Activated CD8-positive, alpha-beta memory T cell treated with anti-CD3 and anti-CD28 coated beads for 1 hour (primary cell): ENCODE measurements at regions not wholly inside any gene's neighbourhood (a gene's known extent, or its start where the extent isn't known, plus 50 kb on each side); places are given as distances from the start of the nearest gene placed in this dataset.
"Not testable (repeated sequence)": the region's sequence is repeated elsewhere in the genome, so short reads cannot be mapped to it uniquely, and the experiment has no call there.

Experiments used
- DNase-seq, 2 donors: peaks; one replicate each; pipeline ENCODE4 v3.0.0-alpha.2; 2020; ENCODE audit warnings: low read depth in 1 of 2; ENCODE audit errors: extremely low read depth in 1 of 2

DNA sequence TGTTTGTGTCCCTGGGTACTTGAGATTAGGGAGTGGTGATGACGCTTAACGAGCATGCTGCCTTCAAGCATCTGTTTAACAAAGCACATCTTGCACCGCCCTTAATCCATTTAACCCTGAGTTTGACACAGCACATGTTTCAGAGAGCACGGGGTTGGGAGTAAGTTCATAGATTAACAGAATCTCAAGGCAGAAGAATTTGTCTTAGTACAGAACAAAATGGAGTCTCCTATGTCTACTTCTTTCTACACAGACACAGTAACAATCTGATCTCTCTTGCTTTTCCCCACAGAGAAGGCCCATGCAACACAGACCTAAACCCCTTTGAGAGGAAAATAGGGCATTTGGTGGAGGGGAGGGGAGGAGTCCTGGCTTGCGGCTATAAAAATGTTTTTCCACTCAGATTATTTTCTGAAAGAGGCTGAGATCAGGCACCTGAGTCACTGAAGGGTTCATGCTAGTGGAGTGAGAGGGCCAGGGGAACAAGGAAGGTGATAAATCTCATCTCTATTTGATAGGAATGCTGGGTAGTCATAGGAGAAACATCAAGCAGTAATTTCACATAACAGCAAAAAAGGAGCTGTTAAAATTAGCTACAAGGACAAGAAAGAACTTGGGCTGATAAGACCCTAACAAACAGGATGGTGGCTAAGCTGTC, 136.9 kb downstream of the OR2B2 start:
- DNase-seq = not testable (repeated sequence)

DNA sequence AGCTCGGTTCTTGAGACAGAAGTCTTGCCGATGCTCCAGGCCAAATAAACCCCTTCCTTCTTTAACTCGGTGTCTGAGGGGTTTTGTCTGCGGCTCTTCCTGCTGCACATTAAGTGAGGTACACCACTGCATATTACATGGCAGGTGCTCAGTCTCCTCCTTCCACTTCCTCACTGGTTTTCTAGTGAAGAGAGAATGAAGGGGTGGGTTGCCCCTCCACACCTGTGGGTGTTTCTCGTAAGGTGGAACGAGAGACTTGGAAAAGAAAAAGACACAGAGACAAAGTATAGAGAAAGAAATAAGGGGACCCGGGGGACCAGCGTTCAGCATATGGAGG, 138.0 kb downstream of the OR2B2 start:
- not testable (repeated sequence) for DNase-seq

DNA sequence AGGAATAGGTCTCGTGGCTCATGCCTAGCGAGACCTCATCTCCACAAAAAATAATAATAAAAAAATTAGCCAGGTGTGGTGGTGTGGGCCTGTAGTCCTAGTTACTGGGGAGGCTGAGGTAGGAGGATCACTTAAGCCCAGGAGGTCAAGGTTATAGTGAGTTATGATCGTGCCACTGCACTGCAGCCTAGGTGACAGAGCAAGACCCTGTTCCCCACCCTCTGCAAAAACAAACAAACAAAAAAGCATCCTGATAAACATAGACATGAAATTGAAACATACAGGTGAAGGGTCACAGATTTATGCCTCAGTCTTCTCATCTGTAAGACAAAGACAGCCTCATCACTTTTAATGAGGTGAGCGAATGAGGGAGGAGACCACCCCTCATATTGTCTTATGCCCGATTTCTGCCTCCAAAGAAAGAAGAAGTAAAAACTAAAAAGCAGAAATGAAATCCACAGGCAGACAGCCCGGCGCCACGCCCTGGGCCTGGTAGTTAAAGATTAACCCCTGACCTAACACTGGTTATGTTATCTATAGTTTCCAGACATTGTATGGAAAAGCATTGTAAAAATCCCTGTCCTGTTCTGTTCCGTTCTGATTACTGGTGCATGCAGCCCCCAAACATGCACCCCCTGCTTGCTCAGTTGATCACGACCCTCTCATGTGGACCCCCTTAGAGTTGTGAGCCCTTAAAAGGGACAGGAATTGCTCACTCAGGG, 138.5 kb downstream of the OR2B2 start:
- not testable (repeated sequence) for DNase-seq

GRCh38 chr6:27772261-27773001, 139.8 kb downstream of the OR2B2 start:
- peak in 1 of 2 donors; percentile 77 for DNase-seq

- DNase-seq = no peak
Measured at GRCh38 chr6:27771235-27771634, 141.0 kb downstream of the OR2B2 start.

- DNase-seq = no peak
Measured at GRCh38 chr6:27770724-27771123, 141.5 kb downstream of the OR2B2 start.

- DNase-seq = no peak
Measured at GRCh38 chr6:27768556-27768955, 143.6 kb downstream of the OR2B2 start.

DNA sequence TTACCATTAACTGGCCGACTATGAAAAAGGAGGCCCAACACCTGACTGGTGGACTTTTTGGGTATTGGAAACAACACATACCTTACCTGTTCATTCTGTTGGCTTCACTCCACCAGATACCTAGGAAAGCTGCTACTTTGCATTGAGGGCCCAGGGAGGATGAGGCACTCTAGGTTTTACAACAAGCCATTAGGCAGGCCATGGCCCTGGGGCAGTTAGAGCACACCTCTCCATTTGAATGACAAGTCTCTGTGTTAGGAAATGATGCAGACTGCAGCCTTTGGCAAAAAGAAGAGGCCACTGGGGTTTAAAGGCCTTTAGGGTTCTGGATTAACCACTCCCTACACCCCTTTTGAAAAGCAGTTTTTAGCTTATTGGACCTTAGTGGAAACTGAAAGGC, 144.3 kb downstream of the OR2B2 start:
- DNase-seq = no peak

DNA sequence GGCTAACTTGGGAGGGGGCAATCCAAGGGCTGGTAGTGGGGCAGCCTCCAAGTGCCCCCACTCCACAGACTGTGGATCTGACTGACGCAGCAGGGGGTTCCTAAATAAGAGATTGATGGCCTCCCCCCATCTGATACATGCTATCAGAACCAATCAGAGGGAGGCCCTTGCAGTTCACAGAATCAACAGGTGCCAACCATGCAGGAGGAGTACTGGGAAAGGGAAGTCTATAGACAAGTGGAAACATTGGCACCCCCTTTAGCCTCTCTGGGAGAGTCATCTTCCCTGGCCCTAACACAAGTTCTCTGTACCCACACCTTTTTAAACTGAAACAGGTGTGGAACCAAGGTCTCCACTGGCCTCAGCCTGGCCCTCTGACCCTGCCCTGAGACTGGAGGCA, 145.8 kb downstream of the OR2B2 start:
- no peak for DNase-seq

- no peak for DNase-seq
Measured at GRCh38 chr6:27765028-27765590, 147.1 kb downstream of the OR2B2 start.

DNA sequence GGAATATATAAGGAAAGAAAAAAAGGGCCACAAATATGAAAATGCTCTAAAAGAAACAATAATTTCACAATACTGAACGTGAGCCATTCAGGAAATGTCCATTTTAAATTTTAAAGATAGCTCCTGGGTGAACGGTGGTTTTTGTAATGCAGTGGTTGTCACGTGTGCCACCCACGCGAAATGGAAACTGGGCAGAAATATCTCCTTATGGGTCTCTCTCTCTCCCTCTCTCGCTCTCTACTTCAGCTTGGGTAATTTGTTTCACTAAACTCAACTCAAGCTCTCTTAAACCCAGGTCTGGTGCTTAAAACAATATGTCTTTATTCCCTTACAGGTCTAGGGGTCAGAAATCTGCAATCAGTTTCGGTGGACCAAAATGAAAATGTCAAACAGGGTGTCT, 150.8 kb downstream of the OR2B2 start:
- DNase-seq = no peak

DNA sequence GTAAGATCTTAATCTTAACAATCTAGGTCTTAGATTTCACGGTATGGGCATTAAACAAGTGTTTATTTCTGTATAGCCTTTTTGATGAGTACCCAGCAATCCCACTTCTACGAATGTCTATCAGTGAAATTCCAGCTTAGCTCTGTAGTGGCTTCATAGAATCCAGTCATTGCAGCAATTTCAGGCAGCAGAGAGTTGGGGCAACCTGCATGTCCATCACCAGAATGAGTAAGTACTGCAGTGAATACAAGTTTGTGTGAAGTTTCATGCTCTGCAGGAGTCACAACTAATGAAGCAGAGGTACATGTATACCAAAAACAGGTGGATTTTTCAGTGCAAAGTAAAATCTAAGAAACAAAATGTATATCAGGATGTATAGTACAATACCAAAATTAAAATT, 151.7 kb downstream of the OR2B2 start:
- DNase-seq = no peak

- DNase-seq = no peak
Measured at GRCh38 chr6:27759930-27760329, 152.3 kb downstream of the OR2B2 start.

GRCh38 chr6:27758491-27758890, 153.7 kb downstream of the OR2B2 start:
- DNase-seq = no peak

- peak in 1 of 2 donors; percentile 29 for DNase-seq
Measured at GRCh38 chr6:27757307-27757706, 154.9 kb downstream of the OR2B2 start.

GRCh38 chr6:27755768-27756167, 156.4 kb downstream of the OR2B2 start:
- DNase-seq = no peak

DNA sequence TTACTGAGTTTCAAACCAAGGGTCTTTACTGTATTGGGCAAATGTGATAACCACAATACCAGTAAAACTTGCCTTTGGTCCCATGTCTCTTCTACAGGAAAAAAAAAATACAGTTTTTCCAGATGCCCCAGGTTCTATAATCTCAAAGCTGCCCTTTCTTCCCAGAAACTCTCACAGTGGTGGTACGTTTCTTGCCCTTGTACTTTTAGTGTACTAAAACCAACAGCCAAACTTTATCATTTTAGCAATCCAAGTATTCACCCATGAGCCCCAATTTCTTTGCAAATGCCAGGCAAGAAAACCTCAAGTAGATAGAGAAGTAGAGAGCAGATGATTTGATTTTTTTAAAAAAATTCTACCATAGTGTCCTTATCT, 157.8 kb downstream of the OR2B2 start:
- no peak for DNase-seq

DNA sequence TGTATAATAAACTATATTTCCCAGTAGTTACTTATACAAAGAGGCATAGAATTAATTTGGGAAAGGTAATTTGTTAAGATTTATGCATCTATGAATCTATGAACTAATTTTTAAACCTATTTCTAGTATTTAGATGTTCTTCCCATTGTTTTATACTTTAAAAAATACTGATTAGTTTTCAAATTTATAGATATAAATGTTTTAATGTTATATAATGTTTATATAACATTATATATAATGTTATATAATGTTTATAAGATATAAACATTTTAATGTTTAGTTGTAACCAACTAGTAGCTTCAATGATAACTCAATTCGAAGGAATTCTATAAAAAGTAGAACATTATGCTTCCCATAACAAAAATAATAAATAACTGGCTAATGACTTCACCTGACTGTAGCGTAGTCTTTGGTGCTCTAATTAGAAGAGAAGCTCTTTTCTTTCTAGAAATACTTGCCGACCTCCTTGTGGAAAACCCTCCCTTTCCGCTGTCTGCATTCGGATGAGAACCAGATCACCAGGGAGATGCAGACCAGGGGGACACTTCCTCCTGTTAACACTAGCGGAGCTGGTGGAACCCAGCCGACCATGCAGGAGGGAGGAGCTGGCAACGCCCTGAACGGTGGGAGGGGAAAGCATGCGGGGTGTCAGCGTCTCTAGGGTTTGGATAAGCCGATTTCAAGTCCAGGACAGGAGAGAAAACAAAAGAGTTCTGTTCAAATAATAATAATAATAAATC, 158.4 kb downstream of the OR2B2 start:
- DNase-seq = peak in 1 of 2 donors; percentile 28

DNA sequence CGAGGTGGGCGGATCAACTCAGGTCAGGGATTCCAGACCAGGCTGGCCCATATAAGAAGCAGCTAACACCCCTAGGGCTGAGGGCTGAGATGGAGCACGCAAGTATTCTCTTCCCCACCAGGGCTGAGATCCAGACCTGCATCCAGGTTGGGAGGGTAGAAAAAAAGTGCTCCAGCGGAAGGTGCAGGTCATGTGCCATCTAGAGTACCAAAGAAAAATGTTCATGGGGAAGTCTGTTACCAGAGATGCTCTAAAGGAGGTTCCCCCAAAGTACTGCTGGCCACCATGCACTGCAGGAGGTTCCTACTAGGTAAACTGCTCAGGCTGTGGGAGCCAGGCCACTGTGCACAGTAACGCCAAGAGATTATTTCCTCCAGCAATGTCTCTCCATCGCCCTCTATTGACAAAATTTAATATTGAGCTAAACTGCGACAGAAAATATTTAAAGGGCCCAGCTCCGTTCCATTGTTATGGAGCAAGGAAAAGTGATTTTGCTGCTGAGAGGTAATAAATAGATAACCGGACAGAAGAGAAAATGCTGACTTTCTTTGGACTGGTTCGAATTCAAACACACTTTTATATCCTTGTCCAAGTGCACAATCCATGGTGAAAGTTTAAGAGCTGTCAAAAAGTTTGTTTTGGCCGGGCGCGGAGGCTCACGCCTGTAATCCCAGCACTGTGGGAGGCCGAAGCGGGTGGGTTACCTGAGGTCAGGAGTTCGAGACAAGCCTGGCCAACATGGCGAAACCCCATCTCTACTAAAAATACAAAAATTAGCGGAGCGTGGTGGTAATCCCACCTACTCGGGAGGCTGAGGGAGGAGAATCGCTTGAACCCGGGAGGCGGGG, 159.9 kb downstream of the OR2B2 start:
- DNase-seq = peak in 1 of 2 donors; percentile 13

DNA sequence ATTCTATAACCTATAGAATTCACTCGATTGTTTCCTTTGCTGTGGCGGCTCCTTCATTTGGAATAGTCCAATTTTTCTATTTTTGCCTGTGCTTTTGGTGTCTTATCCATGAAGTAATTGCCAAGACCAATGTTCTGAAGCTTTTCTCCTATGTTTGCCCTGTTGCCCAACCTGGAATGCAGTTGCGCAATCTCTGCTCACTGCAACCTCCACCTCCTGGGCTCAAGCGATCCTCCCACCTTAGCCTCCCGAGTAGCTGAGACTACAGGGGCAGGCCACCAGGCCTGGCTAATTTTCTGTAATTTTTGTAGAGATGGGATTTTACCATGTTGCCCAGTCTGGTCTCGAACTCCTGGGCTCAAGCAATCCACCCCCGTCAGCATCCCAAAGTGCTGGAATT, 163.5 kb downstream of the OR2B2 start:
- no peak for DNase-seq
